OCI-LY1 (cell line): ENCODE measurements at regions not wholly inside any gene's neighbourhood (a gene's known extent, or its start where the extent isn't known, plus 50 kb on each side); places are given as distances from the start of the nearest gene placed in this dataset.

Experiments
- H2AFZ ChIP-seq: fragments of 200-600 bp; sonication (generic), shearing (Covaris generic); 2 replicates; pipeline ENCODE4 v1.6.0; 2014; ENCODE audit warnings: antibody characterized with exemption, mild to moderate bottlenecking, low read length
- H3F3A ChIP-seq: fragments of 200-600 bp; sonication (generic), shearing (Covaris generic); 2 replicates; pipeline ENCODE4 v1.6.0; 2014; ENCODE audit warnings: mild to moderate bottlenecking, antibody characterized with exemption, low read length, moderate library complexity; ENCODE audit not compliant: insufficient read depth
- H3K27ac ChIP-seq: fragments of 200-600 bp; sonication (generic); 2 replicates; pipeline ENCODE4 v1.5.1; 2014; ENCODE audit warnings: low read length, mixed run types, mild to moderate bottlenecking, low read depth; ENCODE audit not compliant: poor library complexity, severe bottlenecking
- H3K27me3 ChIP-seq: fragments of 200-600 bp; sonication (generic); 2 replicates; pipeline ENCODE4 v1.6.0; 2014; ENCODE audit warnings: antibody characterized with exemption, mild to moderate bottlenecking, low read length, moderate library complexity; ENCODE audit not compliant: insufficient read depth
- H3K36me3 ChIP-seq: fragments of 200-600 bp; sonication (generic); 2 replicates; pipeline ENCODE4 v1.6.1; 2014; ENCODE audit warnings: mild to moderate bottlenecking, antibody characterized with exemption, low read length, moderate library complexity, mixed read lengths; ENCODE audit not compliant: insufficient read depth
- H3K4me1 ChIP-seq: fragments of 200-600 bp; sonication (generic); 2 replicates; pipeline ENCODE4 v1.5.1; 2014; ENCODE audit warnings: mild to moderate bottlenecking, low read length, moderate library complexity; ENCODE audit not compliant: insufficient read depth, severe bottlenecking
- H3K4me2 ChIP-seq: fragments of 200-600 bp; sonication (generic), shearing (Covaris generic); 2 replicates; pipeline ENCODE4 v1.6.1; 2014; ENCODE audit warnings: low read length
- H3K4me3 ChIP-seq: fragments of 200-600 bp; sonication (generic); 2 replicates; pipeline ENCODE4 v1.5.1; 2014; ENCODE audit warnings: low read length, low read depth, mild to moderate bottlenecking, mixed read lengths; ENCODE audit not compliant: poor library complexity, severe bottlenecking
- H3K79me2 ChIP-seq: fragments of 200-600 bp; shearing (Covaris generic); 2 replicates; pipeline ENCODE4 v1.6.1; 2016; ENCODE audit warnings: mixed run types, low read length, mixed read lengths; ENCODE audit not compliant: insufficient read depth
- H3K9ac ChIP-seq: fragments of 200-600 bp; sonication (generic), shearing (Covaris generic); 2 replicates; pipeline ENCODE4 v1.6.1; 2014; ENCODE audit warnings: mild to moderate bottlenecking, low read length, mixed read lengths
- H3K9me2 ChIP-seq: fragments of 200-600 bp; sonication (generic), shearing (Covaris generic); 2 replicates; pipeline ENCODE4 v1.6.1; 2014; ENCODE audit warnings: low read depth, mild to moderate bottlenecking, low read length, mixed read lengths
- H3K9me3 ChIP-seq: fragments of 200-600 bp; shearing (Covaris generic); 2 replicates; pipeline ENCODE4 v1.6.1; 2014; ENCODE audit warnings: low read length, mixed read lengths
- H4K20me1 ChIP-seq: fragments of 200-600 bp; sonication (generic), shearing (Covaris generic); 2 replicates; pipeline ENCODE4 v1.6.0; 2016; ENCODE audit warnings: mild to moderate bottlenecking, low read length; ENCODE audit not compliant: insufficient read depth
- EZH2 ChIP-seq: fragments of 200-600 bp; sonication (generic), shearing (Covaris generic); IDR thresholded peaks from 2 replicates; pipeline ENCODE4 v1.8.0; 2017; ENCODE audit warnings: borderline replicate concordance, mixed run types, mild to moderate bottlenecking, antibody characterized with exemption, low read length, moderate library complexity, mixed read lengths
- TF ChIP-seq, protein P1 (sequence below): fragments of 200-600 bp; sonication (generic), shearing (Covaris generic); IDR thresholded peaks from 2 replicates; pipeline ENCODE4 v1.5.1; 2017; ENCODE audit warnings: mild to moderate bottlenecking, antibody characterized with exemption, low read length, moderate library complexity, mixed read lengths

DNA sequence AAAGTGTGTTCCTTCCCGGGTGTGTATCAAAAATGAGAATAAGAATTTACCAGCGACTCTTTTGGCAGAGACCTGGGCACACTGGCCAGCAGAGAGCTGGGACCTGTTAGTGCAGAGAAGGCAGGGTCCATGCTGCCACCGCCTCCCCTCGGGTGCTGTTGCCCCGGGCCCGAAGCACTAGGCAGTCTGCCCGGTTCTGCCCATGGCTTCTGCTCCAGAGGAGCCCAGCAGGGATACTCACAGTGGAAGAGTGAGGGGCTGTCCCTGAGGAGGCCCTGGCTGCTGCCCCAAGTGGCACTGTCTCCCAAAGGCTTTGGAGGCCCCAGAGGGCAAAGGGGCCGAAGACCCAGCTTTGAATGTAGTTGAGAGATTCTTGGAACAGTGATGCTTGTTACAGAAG is 80.5 kb downstream of the MIS18A start:
- no peak for TF ChIP-seq EZH2
- TF ChIP-seq, protein P1, sequence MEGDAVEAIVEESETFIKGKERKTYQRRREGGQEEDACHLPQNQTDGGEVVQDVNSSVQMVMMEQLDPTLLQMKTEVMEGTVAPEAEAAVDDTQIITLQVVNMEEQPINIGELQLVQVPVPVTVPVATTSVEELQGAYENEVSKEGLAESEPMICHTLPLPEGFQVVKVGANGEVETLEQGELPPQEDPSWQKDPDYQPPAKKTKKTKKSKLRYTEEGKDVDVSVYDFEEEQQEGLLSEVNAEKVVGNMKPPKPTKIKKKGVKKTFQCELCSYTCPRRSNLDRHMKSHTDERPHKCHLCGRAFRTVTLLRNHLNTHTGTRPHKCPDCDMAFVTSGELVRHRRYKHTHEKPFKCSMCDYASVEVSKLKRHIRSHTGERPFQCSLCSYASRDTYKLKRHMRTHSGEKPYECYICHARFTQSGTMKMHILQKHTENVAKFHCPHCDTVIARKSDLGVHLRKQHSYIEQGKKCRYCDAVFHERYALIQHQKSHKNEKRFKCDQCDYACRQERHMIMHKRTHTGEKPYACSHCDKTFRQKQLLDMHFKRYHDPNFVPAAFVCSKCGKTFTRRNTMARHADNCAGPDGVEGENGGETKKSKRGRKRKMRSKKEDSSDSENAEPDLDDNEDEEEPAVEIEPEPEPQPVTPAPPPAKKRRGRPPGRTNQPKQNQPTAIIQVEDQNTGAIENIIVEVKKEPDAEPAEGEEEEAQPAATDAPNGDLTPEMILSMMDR = no peak
- no peaks in the 10 kb centered on the region for H3K36me3 ChIP-seq
- no peak overlapping the region for H2AFZ ChIP-seq
- H3K4me2 ChIP-seq = no peak overlapping the region
- H3K4me3 ChIP-seq = no peak overlapping the region
- no peak overlapping the region for H3K9ac ChIP-seq
- no peaks in the 10 kb centered on the region for H3F3A ChIP-seq
- H3K27me3 ChIP-seq = no peaks in the 10 kb centered on the region
- H3K4me1 ChIP-seq = no peaks in the 10 kb centered on the region
- H3K79me2 ChIP-seq = no peaks in the 10 kb centered on the region
- H3K9me3 ChIP-seq = no peaks in the 10 kb centered on the region
- H3K27ac ChIP-seq = no peak overlapping the region
- no peaks in the 10 kb centered on the region for H3K9me2 ChIP-seq
- no peaks in the 10 kb centered on the region for H4K20me1 ChIP-seq

- H3K79me2 ChIP-seq = no peaks in the 10 kb centered on the region
- H3K4me3 ChIP-seq = no peak overlapping the region
Measured at GRCh38 chr21:32197896-32198295, 81.0 kb downstream of the MIS18A start.

DNA sequence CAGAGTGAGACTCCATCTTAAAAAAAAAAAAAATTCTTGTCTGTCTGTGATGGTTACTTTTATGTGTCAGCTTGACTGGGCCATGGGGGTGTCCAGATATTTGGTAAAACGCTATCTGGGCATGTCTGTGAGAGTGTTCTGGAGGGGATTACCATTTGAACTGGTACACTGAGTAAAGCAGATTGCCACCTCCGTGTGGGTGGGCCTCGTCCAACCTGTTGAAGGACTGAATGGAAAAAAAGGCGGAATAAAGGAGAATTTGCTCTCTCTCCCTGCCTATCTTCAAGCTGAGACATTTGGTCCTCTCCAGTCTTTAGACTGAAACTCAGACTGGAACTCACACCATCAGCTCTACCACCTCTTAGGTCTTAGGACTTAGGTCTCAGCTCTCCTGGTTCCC is 82.8 kb downstream of the MIS18A start:
- H3K4me3 ChIP-seq = no peak overlapping the region
- H3K9me3 ChIP-seq = no peaks in the 10 kb centered on the region
- H3K9me2 ChIP-seq = no peaks in the 10 kb centered on the region

More at GRCh38 chr21:32197896-32198295, 81.0 kb downstream of the MIS18A start:
- H3K9me2 ChIP-seq = no peaks in the 10 kb centered on the region
- H3K9me3 ChIP-seq = no peaks in the 10 kb centered on the region
- no peak overlapping the region for H3K9ac ChIP-seq
- no peaks in the 10 kb centered on the region for H3F3A ChIP-seq
- no peaks in the 10 kb centered on the region for H3K4me1 ChIP-seq
- no peaks in the 10 kb centered on the region for H3K36me3 ChIP-seq
- H2AFZ ChIP-seq = no peak overlapping the region
- no peaks in the 10 kb centered on the region for H3K27me3 ChIP-seq
- no peak overlapping the region for H3K27ac ChIP-seq
- TF ChIP-seq, protein P1 = no peak
- TF ChIP-seq EZH2 = no peak
- H4K20me1 ChIP-seq = no peaks in the 10 kb centered on the region
- no peak overlapping the region for H3K4me2 ChIP-seq

More for the DNA sequence above, 82.8 kb downstream of the MIS18A start:
- Histone ChIP-seq H3K79me2 (no peaks in the 10 kb centered on the region), H2AFZ (no peak overlapping the region), H3K4me2 (no peak overlapping the region), H3K9ac (no peak overlapping the region), H3K27ac (no peak overlapping the region), H3K36me3 (no peaks in the 10 kb centered on the region), H3F3A (no peaks in the 10 kb centered on the region), H4K20me1 (no peaks in the 10 kb centered on the region), H3K4me1 (no peaks in the 10 kb centered on the region), H3K27me3 (no peaks in the 10 kb centered on the region)
- TF ChIP-seq EZH2 = no peak
- TF ChIP-seq, protein P1 = no peak
